ENCODE measurements at regions not wholly inside any gene's neighbourhood (a gene's known extent, or its start where the extent isn't known, plus 50 kb on each side); places are given as distances from the start of the nearest gene placed in this dataset.

DNA sequence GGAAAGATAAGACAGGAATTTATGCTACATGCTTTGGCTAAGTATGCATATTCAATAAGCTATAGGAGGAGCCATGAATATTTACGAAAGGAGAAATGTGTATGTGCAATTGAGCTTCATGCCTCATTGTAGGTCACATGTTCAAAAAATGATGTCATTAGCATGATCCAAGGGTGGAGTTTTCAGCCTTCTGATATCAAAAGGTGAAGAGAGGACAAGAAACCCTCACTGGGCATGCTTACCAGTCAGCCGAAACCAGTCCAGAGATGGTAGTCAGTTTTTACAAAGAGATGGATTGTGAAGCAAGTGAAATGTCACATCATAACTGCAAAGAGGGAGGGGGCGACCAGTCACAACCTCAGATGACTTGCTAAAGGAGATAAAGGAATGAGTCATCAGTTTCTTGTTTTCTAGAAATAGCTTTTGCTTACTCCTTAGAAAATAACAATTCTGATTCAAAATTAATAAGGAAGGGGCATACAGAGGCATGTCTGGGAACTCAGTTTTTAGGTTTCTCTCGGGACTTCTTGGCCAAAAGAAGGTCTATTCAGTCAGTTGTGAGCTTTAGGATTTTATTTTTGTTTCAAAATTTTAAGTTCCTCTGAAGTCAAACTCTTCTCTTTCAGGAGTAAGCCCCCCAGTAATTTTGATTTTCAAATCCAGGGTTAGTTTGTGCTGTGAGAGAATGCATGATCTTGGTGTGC lies 1067.8 kb upstream of the EDIL3 start (continued):
- TF ChIP-seq ZNF766 (CRISPR knock-in tag; conservative IDR thresholded peaks at IDR 0.05) (0 out of 2 replicates have a peak, but pooled peaks have one; percentile 8), RAD51 (IDR thresholded peaks at IDR 0.05; ENCODE audit: borderline replicate concordance, low read depth) (peak; percentile 49; the same call in 1 of the 2 replicates), ETV6 (IDR thresholded peaks at IDR 0.05; ENCODE audit: borderline replicate concordance in 1 of 2, low read depth in 2 of 2, low read length in 1 of 2) (no peak), ETV6 (CRISPR knock-in tag; IDR thresholded peaks at IDR 0.05; ENCODE audit: borderline replicate concordance) (no peak), CBFB (CRISPR knock-in tag; IDR thresholded peaks at IDR 0.05) (no peak), ATF2 (CRISPR knock-in tag; IDR thresholded peaks at IDR 0.05) (no peak), E2F5 (CRISPR knock-in tag; IDR thresholded peaks at IDR 0.05) (no peak), ZNF408 (CRISPR knock-in tag; IDR thresholded peaks at IDR 0.05; ENCODE audit: low read depth) (no peak), ZNF699 (CRISPR knock-in tag; IDR thresholded peaks at IDR 0.05; ENCODE audit: insufficient replicate concordance) (no peak), ETV5 (CRISPR knock-in tag; IDR thresholded peaks at IDR 0.05; ENCODE audit: low read depth) (no peak), ZNF644 (tag; IDR thresholded peaks at IDR 0.05; ENCODE audit: low read depth) (peak; percentile 37; the same call in 1 of the 2 replicates), DPF2 (IDR thresholded peaks at IDR 0.05) (peak; percentile 65), KDM1A (IDR thresholded peaks at IDR 0.05) (no peak), RHOXF2B (CRISPR knock-in tag; conservative IDR thresholded peaks at IDR 0.05) (no peak), SMARCE1 (IDR thresholded peaks at IDR 0.05) (peak; percentile 41; the same call in 1 of the 2 replicates), ETS2 (tag; IDR thresholded peaks at IDR 0.05; ENCODE audit: borderline replicate concordance, poor library complexity, severe bottlenecking) (no peak), MTA1 (IDR thresholded peaks at IDR 0.05; ENCODE audit: borderline replicate concordance) (no peak), ZNF431 (CRISPR knock-in tag; IDR thresholded peaks at IDR 0.05) (no peak), ZNF512 (tag; IDR thresholded peaks at IDR 0.05) (no peak)
- TF ChIP-seq, protein P1, sequence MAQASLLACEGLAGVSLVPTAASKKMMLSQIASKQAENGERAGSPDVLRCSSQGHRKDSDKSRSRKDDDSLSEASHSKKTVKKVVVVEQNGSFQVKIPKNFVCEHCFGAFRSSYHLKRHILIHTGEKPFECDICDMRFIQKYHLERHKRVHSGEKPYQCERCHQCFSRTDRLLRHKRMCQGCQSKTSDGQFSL (CRISPR knock-in tag; IDR thresholded peaks at IDR 0.05), result no peak
- TF ChIP-seq, protein P1 (tag; IDR thresholded peaks at IDR 0.05), result no peak
- TF ChIP-seq, protein P2, sequence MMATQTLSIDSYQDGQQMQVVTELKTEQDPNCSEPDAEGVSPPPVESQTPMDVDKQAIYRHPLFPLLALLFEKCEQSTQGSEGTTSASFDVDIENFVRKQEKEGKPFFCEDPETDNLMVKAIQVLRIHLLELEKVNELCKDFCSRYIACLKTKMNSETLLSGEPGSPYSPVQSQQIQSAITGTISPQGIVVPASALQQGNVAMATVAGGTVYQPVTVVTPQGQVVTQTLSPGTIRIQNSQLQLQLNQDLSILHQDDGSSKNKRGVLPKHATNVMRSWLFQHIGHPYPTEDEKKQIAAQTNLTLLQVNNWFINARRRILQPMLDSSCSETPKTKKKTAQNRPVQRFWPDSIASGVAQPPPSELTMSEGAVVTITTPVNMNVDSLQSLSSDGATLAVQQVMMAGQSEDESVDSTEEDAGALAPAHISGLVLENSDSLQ (IDR thresholded peaks at IDR 0.05), result peak; percentile 64; the same call in 1 of the 2 replicates
